Natural killer cell (primary cell): ENCODE measurements at regions not wholly inside any gene's neighbourhood (a gene's known extent, or its start where the extent isn't known, plus 50 kb on each side); places are given as distances from the start of the nearest gene placed in this dataset.

Experiments
- ATAC-seq, 3 donors: fragments of 150-1000 bp in 2 of 3; fragments of 200-7000 bp in 1 of 3; cut with Tn5 transposase; 1 replicate in 1 of 3; 2 replicates in 2 of 3; pipeline ENCODE4 v1.10.0; 2021; ENCODE audit warnings: mild to moderate bottlenecking in 2 of 3, moderate library complexity in 2 of 3
- DNase-seq, 2 donors: peaks; one replicate each; pipeline versions ENCODE4 v3.0.0 to v3.0.0-alpha.2; 2013 to 2021; ENCODE audit warnings: mixed read lengths in 1 of 2
- H3K27ac ChIP-seq: one replicate; pipeline ENCODE4 v1.5.1; 2013; ENCODE audit warnings: mild to moderate bottlenecking, low read length
- H3K27me3 ChIP-seq: one replicate; pipeline ENCODE4 v1.6.1; 2013; ENCODE audit warnings: low read length; ENCODE audit not compliant: control insufficient read depth, insufficient read depth
- H3K36me3 ChIP-seq: one replicate; pipeline ENCODE4 v1.6.1; 2013; ENCODE audit warnings: low read length; ENCODE audit not compliant: control insufficient read depth, insufficient read depth
- H3K4me1 ChIP-seq: one replicate; pipeline ENCODE4 v1.6.1; 2013; ENCODE audit warnings: low read length; ENCODE audit not compliant: control insufficient read depth, insufficient read depth
- H3K4me3 ChIP-seq: one replicate; pipeline ENCODE4 v1.5.1; 2013; ENCODE audit warnings: low read length
- H3K9me3 ChIP-seq: one replicate; pipeline ENCODE4 v1.6.1; 2013; ENCODE audit warnings: low read length; ENCODE audit not compliant: control insufficient read depth, insufficient read depth
- H3K27ac Mint-ChIP-seq, 2 donors: one replicate each; pipeline ENCODE4 v1.8.0; 2022; ENCODE audit warnings: mild to moderate bottlenecking in 2 of 2, mixed read lengths in 2 of 2, moderate library complexity in 1 of 2
- H3K27me3 Mint-ChIP-seq, 2 donors: one replicate each; pipeline ENCODE4 v1.8.0; 2022; ENCODE audit warnings: low read depth in 2 of 2, mixed read lengths in 2 of 2
- H3K36me3 Mint-ChIP-seq: one replicate; pipeline ENCODE4 v1.8.0; 2022; ENCODE audit warnings: mixed read lengths
- H3K4me1 Mint-ChIP-seq, 2 donors: one replicate each; pipeline ENCODE4 v1.8.0; 2022; ENCODE audit warnings: mixed read lengths in 2 of 2
- H3K4me3 Mint-ChIP-seq: one replicate; pipeline ENCODE4 v1.8.0; 2022; ENCODE audit warnings: mild to moderate bottlenecking, moderate library complexity, mixed read lengths
- H3K9me3 Mint-ChIP-seq, 2 donors: one replicate each; pipeline ENCODE4 v1.8.0; 2022; ENCODE audit warnings: mixed read lengths in 2 of 2
- CTCF ChIP-seq: fragments of 200-600 bp; IDR thresholded peaks from one replicate; pipeline ENCODE4 v1.8.0; 2022; ENCODE audit warnings: antibody characterized with exemption
- WGBS: methylation state at CpG from one replicate; pipeline ENCODE4 v1.1.7; 2013; ENCODE audit warnings: missing lambda C conversion rate; ENCODE audit not compliant: insufficient coverage; 5-methylcytosine and 5-hydroxymethylcytosine counted together
- intact Hi-C: fragments of 100-400 bp; cut with micrococcal nuclease; formaldehyde crosslinking; loops from one replicate; pipeline ENCODE4 v1.14.2; 2022

- TF ChIP-seq CTCF: no peak
- H3K27me3 Mint-ChIP-seq: peaks cover 3 to 23% of the 10 kb centered on the region in 2 donors
- intact Hi-C loops: no loop called here
These were observed 89.3 kb downstream of the NPY start for GRCh38 chr7:24372961-24373955.

GRCh38 chr7:24378871-24379616 is 95.1 kb downstream of the NPY start:
- Mint-ChIP-seq H3K9me3 (no peaks in the 10 kb centered on the region), H3K36me3 (no peaks in the 10 kb centered on the region), H3K4me3 (no peak overlapping the region), H3K27ac (no peak overlapping the region), H3K4me1 (no peaks in the 10 kb centered on the region), H3K27me3 (peaks cover 3 to 35% of the 10 kb centered on the region in 2 donors)
- H3K27ac ChIP-seq: no peak overlapping the region
- H3K4me1 ChIP-seq: no peaks in the 10 kb centered on the region
- no peaks in the 10 kb centered on the region for H3K9me3 ChIP-seq
- TF ChIP-seq CTCF: no peak
- WGBS: 85% methylated on average over 7 of the region's 8 CpGs
- H3K27me3 ChIP-seq: no peaks in the 10 kb centered on the region
- no peak for ATAC-seq
- H3K4me3 ChIP-seq: no peak overlapping the region
- no peaks in the 10 kb centered on the region for H3K36me3 ChIP-seq
- intact Hi-C loops: no loop called here
- DNase-seq: no peak

More at GRCh38 chr7:24372961-24373955, 89.3 kb downstream of the NPY start:
- no peak for DNase-seq
- Mint-ChIP-seq H3K36me3 (no peaks in the 10 kb centered on the region), H3K9me3 (no peaks in the 10 kb centered on the region), H3K27ac (no peak overlapping the region), H3K4me3 (no peak overlapping the region), H3K4me1 (no peaks in the 10 kb centered on the region)
- no peak overlapping the region for H3K4me3 ChIP-seq
- no peaks in the 10 kb centered on the region for H3K36me3 ChIP-seq
- WGBS: 87% methylated on average over 17 of the region's 17 CpGs
- no peak overlapping the region for H3K27ac ChIP-seq
- H3K9me3 ChIP-seq: no peaks in the 10 kb centered on the region
- no peak for ATAC-seq
- no peaks in the 10 kb centered on the region for H3K4me1 ChIP-seq
- no peaks in the 10 kb centered on the region for H3K27me3 ChIP-seq

DNA sequence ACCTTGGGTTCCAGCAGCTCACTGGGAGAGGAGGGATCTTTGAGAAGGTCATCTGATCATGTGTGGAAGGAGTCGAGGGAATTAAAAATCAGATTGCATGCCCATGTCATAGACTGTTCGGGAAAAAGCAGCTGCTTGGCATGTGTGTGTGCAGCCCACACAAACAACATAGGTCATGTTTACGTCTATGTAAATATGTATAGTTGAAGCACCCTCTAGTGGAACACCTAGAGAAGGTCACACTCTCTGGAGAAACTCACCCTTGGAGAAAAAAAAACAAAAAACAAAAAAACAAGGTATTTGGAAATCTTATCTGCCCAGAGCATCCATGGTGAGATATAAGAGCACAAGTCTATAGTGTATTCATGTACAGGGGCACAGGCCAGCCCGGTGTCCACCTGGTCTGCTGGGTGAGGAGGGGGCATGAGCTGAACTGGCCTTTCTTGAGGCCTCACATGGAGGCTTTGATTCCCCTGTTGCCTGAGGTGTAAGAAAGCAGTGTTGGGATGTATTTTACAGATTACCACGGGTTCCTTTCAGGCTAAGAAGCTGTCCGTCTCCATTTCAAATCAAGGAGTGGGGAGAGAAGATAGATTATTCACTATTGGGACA is 98.0 kb downstream of the NPY start:
- Mint-ChIP-seq H3K27me3 (peaks cover 6 to 22% of the 10 kb centered on the region in 2 donors), H3K36me3 (no peaks in the 10 kb centered on the region), H3K4me3 (no peak overlapping the region), H3K27ac (no peak overlapping the region), H3K9me3 (no peaks in the 10 kb centered on the region), H3K4me1 (no peaks in the 10 kb centered on the region)
- Histone ChIP-seq H3K27me3 (no peaks in the 10 kb centered on the region), H3K4me3 (no peak overlapping the region), H3K36me3 (no peaks in the 10 kb centered on the region), H3K4me1 (no peaks in the 10 kb centered on the region), H3K9me3 (no peaks in the 10 kb centered on the region), H3K27ac (no peak overlapping the region)
- DNase-seq: peak in 1 of 2 donors; percentile 4
- no peak for TF ChIP-seq CTCF
- no peak for ATAC-seq
- 53% methylated on average over 4 of the region's 6 CpGs for WGBS
- intact Hi-C loops: no loop called here
